Muscle of back (tissue), 3 donors: ENCODE measurements at regions not wholly inside any gene's neighbourhood (a gene's known extent, or its start where the extent isn't known, plus 50 kb on each side); places are given as distances from the start of the nearest gene placed in this dataset.
"Not testable (repeated sequence)": the region's sequence is repeated elsewhere in the genome, so short reads cannot be mapped to it uniquely, and the experiment has no call there.

Experiments
- DNase-seq, 3 donors: peaks; one replicate each; pipeline versions ENCODE4 v3.0.0 to v3.0.0-alpha.2; 2013

DNA sequence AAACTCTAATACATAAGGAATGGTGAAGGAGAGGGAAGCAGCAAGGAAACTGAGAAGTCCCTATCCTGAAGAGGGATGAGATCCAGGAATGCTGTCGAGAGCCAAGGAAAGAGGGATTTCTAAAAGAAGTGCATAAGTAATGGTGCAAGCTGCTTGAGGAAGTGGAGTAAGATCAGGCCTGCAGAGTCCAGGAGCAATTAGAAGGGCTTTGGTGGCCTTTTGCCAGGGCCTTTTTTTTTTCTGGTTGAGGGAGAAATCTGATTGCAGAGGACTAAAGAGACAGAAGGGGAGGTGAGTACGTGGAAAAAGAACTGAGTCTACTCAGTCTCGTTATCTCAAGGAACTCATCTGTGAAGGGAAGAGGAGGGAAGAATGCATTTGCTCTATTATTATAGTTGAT, 396.2 kb downstream of the UTRN start:
- DNase-seq: no peak

DNA sequence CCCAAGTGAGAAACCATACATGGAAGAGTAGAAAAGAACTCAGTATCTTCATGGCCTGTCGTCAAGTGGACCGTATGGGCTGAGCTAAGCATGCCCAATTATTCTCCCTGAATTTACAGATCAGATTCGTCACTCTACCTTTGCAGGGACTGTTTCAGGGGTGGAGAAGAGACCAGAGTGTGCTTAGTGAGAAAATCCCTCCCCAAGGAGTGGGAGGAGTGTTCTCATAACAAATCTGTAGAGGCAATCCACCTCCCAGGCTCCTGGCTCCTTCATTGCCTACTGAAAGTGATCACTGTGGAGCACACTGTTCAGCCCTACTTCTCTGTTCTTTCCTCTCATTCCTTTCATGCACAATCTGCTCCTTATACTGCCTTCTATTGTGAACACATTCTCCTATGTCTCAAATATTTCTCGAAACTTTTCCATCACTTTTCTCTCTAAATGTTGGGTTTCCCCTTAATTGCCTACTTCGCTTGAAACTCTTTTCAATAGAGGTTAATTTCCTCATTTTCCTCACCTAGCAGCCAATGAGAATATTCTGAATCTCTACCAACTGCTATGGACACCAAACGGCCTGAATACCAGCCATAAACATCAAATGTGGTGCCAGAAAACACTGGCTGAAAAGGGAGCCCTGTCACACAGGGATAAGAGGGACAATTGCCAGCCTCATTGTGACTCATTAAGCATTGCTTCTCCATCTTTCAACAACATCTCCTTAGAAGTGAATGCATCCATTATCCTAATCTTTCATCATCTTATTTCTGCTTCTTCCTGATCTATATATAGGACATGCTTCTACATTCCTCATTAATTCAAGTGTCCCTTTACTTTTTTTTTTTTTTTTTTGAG, 398.3 kb downstream of the UTRN start:
- DNase-seq: no peak

DNA sequence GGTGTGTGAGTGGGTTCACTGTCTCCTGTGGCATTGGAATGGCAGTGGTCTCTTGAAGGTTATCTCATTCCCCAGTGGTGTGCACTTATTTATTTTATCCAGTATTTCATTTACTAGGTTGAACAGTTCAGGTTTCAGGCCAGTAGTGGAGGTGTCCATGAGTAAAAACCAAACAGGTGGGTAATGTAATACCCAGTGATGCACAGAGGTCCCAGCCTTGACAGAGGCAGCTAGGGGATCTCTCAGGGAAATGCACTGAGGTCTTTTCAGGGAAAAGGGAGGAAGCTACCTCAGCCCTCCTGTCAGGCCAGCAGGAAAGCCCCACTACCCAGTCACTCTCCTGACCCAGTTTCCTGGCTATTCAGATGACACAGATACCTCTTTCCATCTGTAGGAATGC, 403.6 kb downstream of the UTRN start:
- DNase-seq: no peak

DNA sequence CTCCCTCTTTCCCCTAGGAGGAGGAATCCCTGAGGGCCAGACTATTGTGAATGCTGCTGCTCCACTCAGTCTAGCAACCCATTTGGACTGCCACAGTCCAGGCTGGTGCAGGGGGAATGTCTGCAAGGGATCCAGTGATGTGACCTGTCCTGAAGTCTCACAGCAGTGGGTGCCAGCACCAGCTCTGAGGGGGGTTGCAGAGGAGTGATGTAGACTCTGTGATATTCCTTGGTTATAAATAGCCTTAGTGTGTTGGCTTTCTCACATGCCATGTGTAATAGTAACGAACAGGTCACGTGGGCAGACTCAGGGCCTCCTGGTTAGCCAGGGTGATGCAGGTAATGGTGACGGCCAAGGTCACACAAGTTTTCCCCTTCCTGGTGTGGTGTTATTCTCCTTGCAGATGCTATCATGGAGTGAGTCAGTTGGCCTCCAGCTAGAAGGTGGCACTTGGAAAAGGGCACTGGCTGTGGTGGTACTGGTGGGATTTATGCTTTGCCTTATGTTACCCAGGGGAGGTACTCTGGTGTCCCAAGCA, 404.4 kb downstream of the UTRN start:
- peak in 1 of 3 donors; percentile 21 for DNase-seq

DNA sequence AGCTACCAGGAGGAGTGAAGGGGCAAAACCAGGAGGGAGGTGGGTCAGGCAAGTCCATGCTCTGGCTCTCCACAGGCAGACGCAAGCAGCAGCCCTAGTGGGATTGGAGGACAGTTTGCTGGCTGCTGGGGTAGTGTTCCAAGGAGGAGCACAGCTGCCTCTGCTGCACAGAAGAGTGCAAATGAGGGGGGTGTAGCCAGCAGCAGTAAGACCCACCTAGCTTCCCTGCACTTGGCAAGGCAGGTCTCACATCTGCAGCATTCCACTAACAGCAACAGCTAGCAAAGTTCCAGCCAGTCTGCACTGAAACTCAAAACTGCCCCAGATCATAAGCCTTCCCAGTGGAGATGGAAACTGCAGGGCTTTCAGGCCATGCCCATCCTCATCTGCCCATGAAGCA, 405.0 kb downstream of the UTRN start:
- peak; percentile 22 to 86 (median 54) for DNase-seq

DNA sequence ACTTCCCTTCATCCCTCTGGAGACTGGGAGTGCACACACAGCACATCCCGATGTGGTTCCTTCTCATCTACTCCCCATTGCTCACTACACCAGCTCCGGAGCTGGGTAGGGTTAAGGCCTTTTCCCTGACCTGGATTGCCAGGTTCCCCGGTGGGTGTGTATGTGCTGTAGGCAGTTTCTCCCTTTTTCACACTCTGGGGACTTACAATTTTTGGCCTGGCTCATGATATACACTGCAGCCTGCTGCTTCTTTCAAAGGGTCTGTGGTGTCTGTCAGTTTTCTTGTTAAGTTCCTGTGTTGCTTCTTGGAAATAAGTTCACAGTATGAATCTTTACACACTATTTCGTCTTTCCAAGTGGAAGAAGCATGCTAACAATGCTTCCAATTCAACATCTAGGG, 405.5 kb downstream of the UTRN start:
- peak; percentile 8 to 80 (median 38) for DNase-seq

DNA sequence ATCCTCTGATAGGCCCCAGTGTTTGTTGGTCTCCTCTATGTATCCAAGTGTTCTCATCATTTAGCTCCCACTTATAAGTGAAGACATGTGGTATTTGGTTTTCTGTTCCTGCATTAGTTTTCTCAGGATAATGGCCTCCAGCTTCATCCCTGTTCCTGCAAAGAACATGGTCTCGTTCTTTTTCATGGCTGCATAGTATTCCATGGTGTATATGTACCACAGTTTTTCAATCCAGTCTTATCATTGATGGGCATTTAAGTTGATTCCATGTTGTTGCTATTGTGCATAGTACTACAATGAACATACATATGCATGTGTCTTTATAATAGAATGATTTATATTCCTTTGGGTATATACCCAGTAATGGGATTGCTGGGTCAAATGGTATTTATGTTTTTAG, 406.9 kb downstream of the UTRN start:
- not testable (repeated sequence) for DNase-seq

DNA sequence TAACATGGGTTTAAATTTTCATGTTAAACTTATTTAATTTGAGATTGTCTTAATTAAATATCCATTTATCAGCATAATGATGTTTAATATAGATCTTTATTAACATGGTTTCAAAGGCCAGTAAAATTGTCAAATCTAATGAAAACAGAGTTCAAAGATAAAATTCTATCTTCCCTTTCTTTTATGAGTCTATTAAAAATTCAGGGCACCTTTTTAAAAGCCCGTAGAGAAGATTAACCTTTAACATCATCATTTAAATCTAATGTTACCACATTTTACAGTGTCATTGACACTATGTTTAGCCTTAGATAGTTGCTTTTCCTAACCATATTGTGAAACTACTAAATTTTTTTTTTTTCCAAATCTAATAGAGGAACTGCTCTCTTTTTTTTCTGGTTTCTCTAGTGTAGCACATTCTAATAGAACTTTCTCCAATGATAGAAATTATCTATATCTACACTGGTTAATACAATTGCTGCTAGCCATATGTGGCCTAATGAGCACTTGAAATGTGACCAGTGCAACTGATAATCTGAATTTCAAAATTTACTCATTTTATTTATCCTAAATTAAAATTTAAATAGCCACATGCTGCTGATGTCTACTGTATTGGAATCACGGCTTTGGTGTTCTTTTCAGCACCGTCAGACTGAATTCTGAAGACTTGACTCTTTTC, 410.9 kb downstream of the UTRN start:
- no peak for DNase-seq

DNA sequence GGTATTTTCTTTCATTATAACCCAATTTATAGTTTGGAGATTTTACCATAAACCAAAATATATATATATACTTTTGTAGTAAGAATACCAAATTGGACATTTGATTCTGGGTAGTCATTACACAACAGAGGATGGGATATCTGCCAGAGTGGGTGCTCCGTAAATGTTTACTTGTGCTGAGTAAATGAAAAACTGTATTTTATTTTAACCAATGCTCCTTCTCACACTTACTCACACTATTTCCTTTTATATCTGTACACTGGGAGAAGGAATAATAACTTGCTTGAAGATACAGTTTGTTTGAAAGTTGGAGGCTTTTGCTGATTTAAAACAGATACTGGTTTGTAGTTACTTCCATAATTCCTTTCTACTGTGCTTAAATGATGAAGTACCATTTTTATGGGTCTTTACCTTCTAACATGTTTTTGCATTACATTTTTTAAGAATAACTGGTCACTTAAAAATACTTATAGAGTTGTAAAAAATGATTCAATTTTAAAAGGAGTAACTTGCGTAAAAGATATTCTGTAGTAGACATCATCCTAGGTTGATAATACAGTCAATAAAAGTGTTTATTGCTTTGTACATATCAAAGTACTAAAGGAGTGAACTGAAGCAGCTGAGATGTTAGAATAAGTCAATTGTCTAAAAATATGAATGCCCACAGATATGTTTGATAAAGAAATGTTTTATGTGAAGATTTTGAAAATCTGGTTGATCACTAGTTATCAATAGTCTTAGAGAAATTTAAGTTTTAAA, 411.7 kb downstream of the UTRN start:
- no peak for DNase-seq

DNA sequence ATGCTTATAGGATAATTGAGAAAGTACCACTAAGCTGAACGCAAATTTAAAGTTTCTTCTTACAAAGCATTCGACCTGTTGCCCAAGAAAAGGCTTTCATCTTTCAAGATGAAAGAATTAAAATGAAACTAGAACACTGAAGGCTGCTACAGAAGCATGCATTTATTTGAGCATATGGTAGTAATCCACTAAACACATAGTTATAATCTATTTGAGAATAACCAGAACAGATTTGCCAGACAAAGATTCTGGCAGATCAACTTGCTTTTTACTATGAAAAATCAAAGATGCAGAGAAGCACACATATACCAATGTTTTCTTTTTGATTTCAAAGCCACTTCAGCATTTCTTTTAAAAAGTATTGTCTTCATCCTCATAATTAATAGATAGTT, 412.2 kb downstream of the UTRN start:
- peak in 1 of 3 donors; percentile 26 for DNase-seq

DNA sequence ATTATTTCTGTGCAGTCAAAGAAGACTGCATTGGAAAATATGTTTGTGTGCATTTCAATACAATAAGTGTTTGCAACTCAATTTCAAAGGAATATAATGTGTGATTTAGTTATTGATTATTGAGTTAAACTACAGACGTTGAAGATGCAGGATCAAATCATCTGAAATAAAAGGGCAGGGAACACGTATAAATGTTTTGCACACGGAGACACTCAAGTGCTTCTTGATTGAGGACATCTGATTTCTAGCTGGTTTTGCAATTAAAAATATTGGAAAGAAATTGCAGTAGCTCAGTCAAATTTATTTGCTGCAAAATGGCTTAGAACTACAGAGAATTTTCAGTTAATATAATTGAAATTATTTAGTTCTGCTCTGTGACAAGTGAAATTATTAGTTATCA, 412.7 kb downstream of the UTRN start:
- no peak for DNase-seq

DNA sequence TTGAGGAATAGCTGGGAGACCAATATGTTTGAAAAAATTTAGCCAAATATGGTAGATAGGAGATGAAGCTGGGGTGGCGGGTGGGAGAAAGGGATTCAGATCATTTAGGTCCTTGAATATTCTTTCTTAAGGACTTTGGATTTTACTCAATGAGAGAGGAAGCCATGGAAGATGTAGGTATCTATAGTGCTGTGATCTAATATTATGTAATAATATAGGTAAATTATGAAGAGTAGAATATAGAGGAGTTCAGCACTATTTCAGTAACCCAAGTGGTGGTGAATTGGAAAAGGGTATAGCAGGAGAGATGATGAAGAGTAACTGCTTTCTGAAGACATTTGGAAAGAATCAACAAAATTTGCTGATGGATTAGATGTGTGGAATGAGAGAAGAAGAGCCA, 417.6 kb downstream of the UTRN start:
- DNase-seq: no peak

DNA sequence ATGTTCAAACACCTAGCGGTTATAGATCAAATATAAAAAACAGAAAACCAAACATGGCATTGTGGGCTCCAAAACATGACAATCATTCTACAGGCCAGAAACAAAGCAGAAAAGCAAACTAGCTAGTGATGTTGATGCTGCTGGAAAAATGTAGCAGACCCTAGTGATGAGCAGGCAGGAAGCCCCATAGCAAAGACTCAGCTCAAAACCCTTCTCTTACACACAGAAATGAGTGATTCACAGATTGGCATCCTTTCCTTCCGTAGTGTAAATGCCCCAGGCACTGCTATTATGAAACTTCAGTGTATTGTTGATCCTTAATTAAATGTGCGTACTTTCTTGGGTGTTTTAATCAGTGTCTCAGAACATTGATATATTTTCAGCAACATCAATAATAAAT, 425.1 kb downstream of the UTRN start:
- peak in 1 of 3 donors; percentile 54 for DNase-seq

DNA sequence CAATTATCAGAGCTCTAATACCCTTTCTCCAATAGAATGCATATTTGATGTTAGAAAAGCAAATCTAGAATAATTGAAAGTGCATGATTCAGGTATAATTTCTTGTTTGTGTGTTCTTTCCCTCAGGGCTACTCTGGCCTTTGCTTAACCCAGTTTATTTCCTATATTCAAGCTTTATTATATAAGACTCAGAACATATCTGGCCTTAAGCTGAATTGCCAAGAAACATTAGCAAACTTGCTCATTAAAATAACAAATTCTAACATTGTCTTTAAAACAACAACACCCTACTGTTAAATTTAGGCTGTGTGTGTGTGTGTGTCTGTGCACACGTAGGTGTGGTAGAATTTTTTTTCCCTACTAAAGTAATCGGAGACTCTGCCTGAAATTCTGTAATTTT, 426.5 kb downstream of the UTRN start:
- no peak for DNase-seq

DNA sequence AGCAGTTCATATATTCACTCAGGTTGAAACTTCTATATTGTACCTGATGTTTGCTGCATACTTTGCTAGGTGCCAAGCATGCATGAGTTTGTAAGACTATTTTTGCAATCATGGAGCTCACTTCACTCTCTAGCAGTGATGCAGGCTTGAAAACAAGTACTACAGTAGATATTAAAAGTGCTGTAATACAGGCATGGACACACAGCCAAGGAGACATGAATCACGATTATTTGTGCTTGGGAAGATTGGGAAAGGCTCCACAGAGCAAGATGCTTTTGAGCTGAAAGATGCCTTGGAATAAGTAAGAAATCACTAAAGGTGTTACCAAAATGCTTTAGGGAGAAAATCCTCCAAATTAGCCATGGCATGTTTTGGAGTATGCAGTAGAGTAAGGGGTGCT, 427.4 kb downstream of the UTRN start:
- DNase-seq: no peak

DNA sequence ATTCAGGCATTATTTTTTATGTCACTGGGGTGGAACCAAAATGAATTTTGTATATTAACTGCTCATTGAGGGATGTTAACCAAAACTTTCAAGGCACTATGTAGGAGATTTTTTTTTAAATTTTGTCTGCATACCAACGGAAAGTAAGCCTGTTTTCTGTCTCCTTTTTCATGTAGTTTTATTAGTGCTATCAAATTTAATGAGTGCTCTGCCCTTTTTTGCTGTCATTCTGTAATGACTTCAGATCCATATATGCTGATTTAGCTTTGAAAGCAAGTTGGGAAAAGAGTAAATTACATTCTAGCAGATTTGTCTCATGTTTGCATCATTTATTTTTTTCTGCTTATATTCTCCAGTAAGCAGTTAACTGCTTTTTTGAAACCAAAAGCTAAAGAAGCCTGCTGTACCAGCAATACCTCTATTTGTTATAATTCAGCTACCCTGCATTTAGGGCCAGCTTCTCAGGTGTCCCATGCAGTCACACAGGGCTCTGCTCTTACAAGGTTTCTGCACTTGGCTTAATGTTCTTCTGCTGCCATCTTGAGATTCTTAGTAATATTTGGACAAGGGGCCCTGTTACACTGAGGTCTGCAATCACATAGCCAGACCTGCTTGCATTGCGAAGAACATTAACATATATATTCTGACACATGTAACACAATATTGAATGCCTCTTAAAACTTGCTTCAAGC, 429.0 kb downstream of the UTRN start:
- DNase-seq: no peak

DNA sequence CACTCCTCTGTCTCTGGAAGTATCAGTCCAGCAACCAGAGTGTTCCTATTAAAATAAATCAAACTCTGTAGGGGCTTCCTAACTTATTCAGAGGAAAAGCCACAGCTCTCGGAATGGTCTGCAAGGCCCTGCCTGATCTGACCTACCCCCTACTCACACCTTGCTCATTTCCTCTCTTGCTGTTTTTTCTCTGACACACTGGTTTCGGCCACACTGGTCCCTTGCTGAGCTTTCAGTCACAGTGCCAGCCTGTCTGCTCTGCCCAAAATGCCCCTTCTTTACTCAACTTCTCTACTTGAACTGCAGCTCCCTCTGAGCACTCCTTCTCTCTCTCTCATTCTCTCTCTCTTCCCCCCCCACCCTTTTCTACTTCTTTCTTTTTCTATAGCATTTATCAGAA, 430.2 kb downstream of the UTRN start:
- DNase-seq: no peak

DNA sequence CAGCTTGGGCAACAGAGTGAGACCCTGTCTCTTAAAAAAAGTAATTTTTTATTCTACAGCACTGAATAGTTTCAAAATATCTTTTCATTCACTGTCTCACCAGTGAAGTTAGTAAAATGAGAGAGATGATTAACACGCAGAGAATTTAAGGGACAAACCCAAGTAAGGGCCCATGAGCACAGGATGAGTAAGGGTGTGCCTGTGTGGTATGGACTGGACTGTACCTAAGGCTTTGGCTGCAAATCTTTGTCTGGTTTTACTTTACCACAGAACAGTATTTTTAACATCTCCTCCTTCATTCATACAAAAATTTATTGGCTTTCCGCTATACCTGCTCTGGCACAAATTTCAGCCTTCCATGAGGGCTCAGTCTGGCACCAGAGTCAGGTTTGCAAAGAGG, 433.3 kb downstream of the UTRN start:
- DNase-seq: peak in 1 of 3 donors; percentile 8

DNA sequence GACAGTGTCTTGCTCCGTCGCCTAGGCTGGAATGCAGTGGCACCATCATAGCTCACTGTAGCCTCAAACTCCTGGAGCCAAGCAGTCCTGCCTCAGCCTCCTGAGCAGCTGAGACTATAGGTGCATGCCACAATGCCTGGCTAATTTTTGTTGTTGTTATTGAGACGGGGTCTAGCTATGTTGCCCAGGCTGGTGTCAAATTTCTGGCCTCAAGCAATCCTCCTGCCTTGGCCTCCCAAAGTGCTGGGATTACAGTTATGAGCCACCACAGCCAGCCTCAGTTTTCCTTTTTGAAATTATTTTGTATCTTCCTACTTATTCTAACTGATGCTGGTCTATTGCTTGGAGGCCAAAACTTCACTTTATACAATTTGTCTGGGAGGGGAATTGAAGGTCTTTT, 436.1 kb downstream of the UTRN start:
- DNase-seq: no peak

DNA sequence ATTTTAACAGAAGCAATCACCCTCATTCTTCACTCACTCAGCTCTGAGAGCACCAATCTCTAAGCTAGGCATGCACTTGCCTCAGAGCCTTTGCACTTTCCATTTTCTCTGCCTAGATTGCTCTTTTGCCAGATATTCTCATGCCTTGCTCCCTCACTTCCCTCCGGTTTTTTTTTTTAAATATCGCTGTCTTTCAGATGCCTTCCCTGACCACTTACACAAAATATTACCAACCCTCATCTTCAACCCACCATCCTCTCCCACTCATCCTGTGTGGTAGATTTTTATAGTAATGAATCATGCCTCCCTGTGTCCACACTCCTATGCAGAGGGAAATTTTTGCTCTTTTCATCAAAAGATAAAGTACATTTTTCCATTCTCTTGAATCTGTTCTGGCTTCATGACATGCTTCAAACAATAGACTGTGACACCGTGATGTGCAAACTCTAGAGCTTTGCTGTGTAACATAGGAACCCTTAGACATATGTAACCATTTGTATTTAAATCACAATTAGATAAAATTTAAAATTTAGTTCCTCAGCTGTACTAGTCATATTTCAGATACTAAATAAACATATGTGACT, 437.1 kb downstream of the UTRN start:
- no peak for DNase-seq

DNA sequence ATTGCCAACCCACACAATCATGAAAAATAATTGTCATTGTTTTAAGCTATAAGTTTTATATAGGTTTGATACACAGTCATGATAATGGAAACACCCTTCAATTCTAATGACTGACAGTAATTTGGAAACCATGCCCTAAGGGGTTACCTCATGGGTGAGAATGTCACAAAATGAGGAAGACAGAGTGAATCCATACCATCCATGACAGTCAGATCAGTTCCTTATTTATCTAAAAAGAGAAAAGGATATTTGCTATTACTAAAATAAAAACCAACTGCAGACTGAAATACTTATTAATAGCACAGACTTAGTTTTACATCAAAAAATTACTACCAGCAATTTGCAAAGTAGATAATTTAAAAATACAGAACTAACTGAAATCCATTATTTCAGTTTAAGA, 437.8 kb downstream of the UTRN start:
- no peak for DNase-seq
